ENCODE measurements at regions not wholly inside any gene's neighbourhood (a gene's known extent, or its start where the extent isn't known, plus 50 kb on each side); places are given as distances from the start of the nearest gene placed in this dataset.
"Not testable (repeated sequence)": the region's sequence is repeated elsewhere in the genome, so short reads cannot be mapped to it uniquely, and the experiment has no call there.

DNA sequence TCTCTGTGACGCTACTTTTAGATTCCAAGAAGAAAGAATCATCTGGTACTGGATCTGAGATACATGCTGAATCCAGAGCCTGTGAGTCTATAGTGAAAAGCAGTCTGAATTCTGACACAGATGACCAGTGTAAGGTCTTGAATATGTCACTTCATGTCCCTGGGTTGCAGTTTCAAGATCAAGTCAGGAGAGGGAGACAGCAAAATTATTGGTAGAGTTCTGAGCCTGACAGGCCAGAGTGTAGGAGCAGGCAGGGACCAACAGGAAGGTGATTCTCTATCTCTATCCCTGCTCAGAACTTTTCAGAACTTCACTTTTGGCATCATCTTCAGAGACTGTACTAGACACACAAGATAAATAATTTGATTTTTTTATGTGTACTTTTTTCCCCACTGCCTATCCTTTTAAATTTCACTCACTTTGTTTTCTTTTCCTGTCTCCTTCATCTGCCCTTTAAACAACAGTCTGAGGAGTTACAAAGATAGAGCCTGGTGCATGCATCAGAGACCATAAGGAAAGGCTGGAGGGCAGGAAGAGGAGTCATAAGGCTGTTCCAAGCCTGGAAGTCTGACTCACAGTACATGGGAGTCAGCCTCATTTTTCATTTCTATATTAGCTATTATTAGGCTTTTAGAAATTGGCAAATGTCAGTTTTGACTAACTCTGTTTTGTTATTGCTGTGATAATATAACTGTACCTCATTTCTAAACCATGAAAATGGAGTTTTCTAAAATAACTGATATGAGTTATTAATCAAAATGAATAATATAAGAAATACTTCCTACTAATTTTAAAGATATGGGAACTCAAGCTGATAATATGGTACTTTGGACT lies 120.2 kb upstream of the TMEM229A start:
- DNase-seq (ENCODE audit: low read depth): peak; percentile 8

DNA sequence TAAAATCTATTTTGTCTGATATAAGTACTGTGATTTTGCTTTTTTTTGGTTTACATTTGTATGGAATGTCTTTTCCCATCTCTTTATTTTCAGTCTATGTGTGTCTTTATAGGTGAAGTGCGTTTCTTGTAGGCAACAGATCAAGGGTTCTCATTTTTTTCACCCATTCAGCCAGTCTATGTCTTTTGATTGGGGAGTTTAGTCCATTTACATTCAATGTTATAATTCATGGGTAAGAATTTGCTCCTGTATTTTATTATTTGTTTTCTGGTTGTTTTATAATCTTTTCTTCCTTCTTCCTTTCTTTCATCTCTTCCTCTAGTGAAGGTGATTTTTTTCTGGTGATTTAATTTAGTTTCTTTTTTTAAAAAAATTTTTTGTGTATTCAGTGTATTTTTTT lies 104.8 kb upstream of the TMEM229A start:
- DNase-seq (ENCODE audit: low read depth): no peak

DNA sequence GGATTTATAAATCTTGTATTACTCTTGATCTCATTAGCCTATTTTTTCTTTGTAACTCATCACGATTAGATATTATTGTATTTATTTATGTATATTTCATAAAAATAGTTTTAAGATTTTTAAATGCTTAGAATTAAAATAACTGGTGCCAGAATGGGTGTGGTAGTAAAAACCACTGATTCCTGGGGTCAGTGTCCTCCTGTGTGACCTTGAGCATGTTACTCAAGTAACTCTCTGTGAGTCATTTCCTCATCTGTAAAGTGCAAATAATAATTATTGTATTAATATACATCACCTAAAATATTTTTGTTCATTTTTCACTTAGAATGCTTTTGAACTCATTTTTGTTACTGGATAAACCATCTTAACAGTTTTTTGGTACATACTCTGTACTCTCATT lies 91.3 kb upstream of the TMEM229A start:
- DNase-seq (ENCODE audit: low read depth): no peak

DNA sequence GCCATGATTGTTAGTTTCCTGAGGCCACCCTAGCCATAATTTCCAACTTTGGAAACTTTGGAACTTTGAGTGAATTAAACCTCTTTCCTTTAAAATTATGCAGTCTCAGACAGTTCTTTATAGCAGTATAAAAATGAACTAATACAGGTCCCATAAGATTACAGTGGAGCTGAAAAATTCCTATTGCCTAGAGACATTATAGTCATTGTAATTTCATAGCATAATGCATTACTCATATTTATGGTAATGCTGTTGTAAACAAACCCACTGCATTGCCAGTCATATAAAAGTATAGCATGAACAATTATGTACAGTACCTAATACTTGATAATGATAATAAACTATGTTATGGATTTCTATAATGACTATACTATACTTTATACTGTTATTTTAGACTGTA lies 88.0 kb upstream of the TMEM229A start:
- DNase-seq (ENCODE audit: low read depth): no peak

DNA sequence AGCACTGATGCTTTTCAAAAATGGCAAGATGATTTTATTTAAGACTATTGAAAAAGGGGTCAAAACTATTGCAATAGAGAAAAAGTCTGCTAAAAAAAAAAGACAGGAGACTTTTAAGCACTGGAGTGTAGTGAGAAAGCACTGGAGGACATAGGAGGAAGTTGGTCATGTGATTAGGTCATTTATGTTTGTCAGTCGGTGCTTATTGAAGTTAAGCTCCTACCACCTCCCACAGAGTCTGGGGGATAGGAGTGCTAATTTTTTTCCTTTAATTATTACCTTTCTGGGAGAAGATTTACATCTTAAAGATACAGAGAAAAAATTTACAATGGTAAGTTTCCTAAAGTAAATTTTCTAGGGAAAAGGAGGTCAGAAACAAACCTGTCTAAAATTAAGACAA lies 80.2 kb upstream of the TMEM229A start:
- DNase-seq (ENCODE audit: low read depth): no peak

GRCh38 chr7:124106575-124106974 lies 73.7 kb upstream of the TMEM229A start:
- DNase-seq (ENCODE audit: low read depth): no peak

DNA sequence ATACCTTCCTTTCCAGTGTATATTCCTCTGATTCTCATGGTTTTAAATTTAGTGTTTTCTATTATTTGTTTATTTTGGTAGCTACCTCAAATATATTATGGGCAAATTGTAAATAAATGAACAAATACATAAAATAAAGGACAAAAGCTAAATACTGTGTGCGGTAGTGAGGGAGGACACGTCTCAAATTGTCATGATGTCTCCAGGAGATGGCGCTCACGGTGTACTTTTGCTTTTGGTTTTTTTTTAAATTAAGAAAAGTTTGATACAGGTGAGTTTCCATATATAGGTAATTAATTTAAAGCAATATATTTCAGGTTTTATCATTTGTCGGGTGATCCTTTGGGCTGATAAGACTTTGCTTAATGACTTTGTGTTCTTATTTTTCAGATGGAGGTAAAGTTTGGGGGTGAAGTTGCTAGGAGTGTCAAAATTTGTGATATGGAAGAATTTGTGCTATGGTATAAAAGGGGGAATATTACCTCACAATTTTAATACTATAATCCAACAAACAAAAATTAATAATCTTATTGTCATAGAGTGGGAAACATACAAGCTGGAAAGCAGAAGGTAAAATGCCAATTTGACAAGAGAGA lies 68.4 kb upstream of the TMEM229A start:
- DNase-seq (ENCODE audit: low read depth): no peak

DNA sequence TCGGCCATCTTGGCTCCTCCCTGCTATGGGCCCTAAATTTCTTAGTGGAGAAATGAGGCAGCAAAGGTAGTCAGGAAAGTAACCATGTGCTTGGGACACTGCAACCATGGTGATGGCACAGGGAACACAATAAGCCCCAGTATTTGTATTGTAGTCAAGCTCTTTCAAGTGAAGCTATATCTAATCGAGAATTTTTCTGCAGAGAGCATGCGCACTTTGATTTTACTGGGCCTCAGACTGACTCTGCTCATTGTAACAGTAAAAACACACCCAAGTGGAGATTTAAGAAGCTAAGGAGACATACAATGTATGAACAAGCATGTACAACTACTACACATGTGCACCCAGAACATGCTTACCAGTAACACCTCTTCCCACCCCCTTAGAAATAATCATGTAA lies 67.3 kb upstream of the TMEM229A start:
- DNase-seq (ENCODE audit: low read depth): no peak

DNA sequence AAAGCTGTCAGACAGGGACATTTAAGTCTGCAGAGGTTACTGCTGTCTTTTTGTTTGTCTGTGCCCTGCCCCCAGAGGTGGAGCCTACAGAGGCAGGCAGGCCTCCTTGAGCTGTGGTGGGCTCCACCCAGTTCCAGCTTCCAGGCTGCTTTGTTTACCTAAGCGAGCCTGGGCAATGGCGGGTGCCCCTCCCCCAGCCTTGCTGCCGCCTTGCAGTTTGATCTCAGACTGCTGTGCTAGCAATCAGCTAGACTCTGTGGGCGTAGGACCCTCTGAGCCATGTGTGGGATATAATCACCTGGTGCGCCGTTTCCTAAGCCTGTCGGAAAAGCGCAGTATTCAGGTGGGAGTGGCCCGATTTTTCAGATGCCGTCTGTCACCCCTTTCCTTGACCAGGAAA lies 66.7 kb upstream of the TMEM229A start:
- DNase-seq (ENCODE audit: low read depth): not testable (repeated sequence)

DNA sequence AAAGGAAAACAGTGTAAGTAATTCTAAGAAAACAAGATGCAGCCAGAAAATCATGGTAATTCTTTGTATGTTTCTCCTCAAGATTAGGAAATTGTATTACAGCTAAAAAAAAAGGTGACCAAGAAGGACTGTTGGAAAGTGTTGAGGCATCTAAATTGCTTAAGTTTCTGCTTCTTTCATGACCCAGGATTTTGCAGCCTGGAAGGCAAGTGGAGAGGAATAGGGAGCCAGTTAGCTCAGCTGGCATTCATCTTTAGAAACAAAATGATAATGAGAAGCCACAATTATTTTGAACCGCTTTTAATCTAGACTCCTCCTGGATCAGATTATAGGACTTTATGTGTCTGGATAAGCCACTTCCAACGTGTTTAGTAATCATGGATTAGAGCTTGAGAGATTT lies 56.8 kb upstream of the TMEM229A start:
- DNase-seq (ENCODE audit: low read depth): no peak

DNA sequence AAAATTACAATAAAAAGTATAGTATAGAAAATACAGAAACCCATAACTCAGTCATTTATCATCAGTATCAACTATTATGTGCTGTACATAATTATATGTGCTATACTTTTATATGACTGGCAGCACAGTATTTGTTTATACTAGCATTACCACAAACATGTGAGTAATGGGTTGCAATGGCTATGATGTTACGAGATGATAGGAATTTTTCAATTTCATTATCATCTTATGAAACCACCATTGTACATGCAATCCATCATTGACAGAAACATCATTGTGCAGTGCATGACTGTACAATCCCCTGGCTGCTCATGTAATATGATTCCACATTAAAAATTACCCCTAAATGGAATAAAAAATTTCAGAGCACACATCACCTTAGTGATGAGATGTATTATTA lies 55.7 kb upstream of the TMEM229A start:
- no peak for DNase-seq (ENCODE audit: low read depth)

- no peak for DNase-seq (ENCODE audit: low read depth)
Measured at GRCh38 chr7:124086843-124087242, 54.0 kb upstream of the TMEM229A start.

- no peak for DNase-seq (ENCODE audit: low read depth)
Measured at GRCh38 chr7:124085179-124085578, 52.3 kb upstream of the TMEM229A start.

DNA sequence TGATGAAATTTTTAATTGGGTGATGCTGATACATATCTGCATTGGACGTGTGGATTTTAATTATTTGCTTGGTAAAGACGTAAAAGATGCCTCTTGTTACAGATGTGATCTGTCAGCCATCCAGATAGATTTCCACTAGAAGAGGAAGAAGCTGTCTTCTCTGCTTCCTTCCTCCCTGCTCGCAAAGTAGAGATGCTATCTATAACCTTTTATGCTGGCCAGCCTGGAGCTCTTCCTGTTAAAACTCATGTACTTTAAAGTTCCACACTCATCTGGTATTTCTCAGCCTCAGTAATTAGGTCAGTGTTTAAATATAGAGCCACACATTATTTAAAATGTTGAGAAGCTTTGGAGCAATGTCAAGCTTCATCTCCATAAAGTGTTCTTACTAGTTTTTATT lies 51.2 kb upstream of the TMEM229A start:
- no peak for DNase-seq (ENCODE audit: low read depth)
